A172 (cell line): ENCODE measurements at regions not wholly inside any gene's neighbourhood (a gene's known extent, or its start where the extent isn't known, plus 50 kb on each side); places are given as distances from the start of the nearest gene placed in this dataset.
"Not testable (repeated sequence)": the region's sequence is repeated elsewhere in the genome, so short reads cannot be mapped to it uniquely, and the experiment has no call there.

ENCODE experiments used
- DNase-seq: peaks from one replicate; pipeline ENCODE4 v3.0.0-alpha.2; 2015; ENCODE audit warnings: low spot score

DNA sequence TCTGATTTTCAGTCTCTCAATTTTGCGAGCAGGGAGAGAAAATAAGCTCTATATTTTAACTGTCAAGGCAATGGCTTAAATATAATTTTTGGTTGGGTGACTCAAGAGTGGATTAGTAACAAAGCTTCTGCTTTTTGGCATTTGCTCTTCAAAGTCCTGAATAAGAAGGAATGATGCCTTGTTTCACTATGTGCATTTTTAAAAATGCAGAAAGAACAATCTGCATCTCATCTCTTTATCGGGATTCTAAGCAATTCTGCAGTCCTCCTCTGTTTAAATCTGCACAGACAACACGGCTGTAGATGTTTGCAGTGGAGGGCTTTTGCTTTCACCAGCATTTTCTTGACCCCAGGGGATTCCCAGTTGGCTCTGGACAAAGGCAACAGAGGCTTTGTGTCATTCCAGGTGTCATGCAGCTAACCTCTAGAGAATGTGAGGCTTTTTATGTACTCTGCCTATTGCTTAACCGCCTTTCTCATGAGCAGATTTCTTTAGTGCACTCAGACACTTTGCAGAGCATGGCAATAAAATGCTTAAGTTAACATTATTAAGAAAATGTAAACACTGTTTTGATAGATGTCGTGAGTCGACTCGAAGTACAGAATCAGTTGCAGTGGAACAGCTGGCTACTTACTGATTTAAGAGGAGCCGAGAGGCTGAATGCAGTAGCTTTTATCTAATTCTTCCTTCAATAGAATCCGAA is 783.2 kb upstream of the NEGR1 start:
- no peak for DNase-seq

DNA sequence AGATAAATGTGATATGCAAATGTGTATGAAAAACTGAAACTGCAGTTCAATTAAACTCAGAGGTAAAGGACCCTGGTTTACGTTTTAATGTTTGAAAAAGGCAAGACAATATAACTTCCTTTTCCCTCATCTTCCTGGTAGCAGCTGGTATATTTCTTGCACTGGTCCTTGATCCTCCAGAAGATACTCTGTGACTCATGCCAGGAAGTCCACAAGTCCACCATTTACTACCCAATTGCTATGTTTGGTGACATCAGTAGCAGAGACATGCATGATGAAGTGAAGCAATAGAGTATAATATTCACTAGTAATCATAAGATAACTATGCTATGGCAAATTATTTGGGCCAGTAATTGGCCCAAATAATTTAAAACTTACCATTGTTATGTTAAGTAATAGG is 774.5 kb upstream of the NEGR1 start:
- DNase-seq = no peak

DNA sequence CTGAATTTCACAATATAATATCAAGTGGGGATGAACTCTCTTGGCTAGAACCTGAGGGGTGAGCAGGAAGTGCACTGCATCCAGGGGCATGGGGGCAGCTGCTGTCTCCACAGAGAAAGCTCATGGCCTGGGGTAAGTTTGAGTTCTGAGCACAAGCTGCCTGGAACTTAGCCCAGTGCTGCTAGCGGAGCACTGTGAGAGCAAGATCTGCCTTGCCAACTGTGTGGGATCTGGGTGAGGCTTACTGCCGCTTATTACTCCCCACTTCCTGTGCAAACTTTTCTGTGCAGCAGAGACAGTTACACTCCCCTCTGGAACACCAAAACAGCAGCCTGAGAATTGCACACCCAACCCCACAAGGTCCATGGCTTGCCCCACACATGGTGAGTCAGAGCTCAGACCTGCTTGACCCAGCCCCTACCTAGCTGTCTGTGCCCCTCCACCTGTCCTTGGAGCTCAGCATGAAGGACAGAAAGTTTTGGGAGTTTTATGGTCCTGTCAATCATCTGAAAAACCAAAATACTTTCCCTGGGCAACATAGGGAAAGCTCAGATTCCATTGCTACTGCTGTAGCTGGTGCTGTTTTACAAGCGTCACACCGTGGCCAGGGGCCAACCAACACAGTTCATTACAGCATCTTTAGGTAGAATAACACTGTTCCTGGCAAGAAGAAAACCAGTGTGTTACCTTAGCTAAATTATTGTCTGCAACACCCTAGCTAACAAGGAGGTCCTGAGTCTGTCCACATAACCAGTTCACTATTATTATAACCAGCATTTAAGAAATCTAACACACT is 762.1 kb upstream of the NEGR1 start:
- DNase-seq = no peak

DNA sequence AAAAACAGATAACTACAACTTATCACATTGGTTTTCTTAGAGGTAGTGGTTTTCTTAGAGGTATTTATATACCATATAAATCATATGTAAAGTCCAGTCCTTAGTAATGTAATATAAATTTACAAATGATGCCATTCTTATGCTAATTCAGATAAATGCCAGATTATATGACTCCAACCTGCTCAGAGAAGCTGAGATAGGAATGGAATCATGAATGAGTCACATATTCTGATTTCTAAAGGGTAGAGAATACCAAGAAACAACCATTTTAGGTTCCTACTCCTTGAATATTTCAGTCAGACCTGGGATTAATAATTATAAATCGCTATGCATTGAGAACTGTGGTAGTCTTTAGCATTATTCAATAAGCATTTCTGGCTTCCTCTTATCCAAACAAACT is 760.1 kb upstream of the NEGR1 start:
- no peak for DNase-seq

DNA sequence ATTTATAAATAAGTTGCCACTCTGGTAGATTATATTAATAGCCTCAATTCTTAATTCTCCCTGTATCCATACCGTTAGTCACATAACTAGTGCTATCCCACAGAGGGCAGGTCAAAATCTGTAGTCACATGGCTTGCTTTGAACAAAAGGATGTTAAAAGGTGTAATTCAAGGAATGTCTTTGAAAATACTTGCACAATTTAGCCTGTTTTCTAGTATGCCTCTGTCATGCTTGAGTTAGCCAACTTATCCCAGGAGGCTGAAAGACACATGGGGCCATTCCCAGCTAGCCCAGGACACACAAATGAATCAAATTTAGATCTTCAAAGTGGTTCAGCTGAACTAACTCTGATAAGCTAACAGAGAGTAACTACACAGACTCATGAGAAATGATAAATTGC is 758.5 kb upstream of the NEGR1 start:
- no peak for DNase-seq

DNA sequence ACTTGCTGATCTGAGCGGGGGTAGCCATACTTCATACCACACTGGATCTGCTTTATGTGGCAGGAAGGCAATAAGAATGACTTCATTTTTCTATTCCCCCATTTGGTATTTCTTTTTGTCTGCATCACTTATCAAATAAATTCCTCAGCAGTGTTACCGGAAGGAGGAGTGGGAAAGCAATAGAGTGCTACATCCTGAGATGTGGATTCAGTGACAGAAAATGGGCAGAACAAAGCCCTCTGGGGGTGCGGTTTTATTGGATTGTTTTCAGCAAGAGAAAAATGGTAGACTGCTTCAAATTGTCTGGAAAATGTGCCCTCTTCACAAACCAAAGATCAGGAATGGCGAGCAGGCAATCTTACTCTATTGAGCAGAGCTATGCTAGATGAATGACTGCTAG is 751.9 kb upstream of the NEGR1 start:
- DNase-seq = no peak

DNA sequence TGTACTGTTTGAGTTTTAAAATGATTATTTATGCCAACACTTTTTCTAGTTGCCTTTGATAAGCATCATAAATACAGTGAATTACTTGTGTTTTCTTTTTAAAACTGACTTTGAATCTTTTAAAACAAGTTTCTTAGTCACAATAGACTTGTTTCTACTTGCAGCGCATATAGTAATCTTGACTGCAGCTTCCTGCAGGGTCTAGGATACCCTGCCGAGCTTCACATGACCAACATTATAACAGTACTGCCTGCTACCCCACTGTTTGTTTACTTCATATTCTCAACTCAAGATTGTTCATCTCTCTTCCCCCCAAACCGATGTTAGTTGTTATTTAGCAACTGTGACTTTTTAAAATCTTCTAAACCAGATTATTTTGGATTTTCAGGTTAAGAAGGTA is 751.3 kb upstream of the NEGR1 start:
- DNase-seq = no peak

DNA sequence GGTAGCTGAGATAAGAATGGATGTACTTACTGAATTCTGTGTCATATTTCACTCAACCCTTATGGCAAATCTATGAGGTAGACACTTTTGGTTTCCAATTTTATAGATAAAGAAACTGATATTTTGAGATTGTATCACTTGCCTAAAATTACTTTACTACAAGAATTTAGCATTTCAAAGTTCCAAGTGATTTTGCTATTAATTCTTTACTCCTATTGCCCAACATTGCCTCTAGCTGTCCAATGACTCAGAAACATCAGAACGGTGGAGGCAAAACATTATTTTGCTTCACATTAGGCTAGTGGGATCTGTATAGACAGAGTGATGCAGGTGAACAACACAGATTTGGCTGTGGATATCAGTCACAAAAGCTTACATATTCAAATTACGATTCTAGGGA is 747.2 kb upstream of the NEGR1 start:
- DNase-seq = no peak

DNA sequence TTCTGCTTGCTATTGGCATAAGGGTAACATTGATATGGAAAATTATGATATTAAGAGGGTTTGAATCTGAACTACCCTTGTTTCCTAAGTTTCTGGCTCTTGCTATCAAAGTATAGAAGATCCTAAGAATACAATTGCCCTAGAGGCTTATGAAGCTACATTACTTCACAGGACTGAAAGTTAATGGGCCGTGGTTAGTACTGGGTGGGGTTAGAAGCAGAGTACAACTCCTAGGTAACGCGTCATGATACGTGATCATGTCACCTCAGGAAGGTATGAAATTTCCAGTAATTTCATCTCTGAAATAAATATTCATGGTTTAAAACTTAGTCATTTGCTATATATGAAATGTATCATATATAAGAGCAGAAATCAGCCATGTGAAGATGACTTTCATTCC is 743.8 kb upstream of the NEGR1 start:
- DNase-seq = no peak

DNA sequence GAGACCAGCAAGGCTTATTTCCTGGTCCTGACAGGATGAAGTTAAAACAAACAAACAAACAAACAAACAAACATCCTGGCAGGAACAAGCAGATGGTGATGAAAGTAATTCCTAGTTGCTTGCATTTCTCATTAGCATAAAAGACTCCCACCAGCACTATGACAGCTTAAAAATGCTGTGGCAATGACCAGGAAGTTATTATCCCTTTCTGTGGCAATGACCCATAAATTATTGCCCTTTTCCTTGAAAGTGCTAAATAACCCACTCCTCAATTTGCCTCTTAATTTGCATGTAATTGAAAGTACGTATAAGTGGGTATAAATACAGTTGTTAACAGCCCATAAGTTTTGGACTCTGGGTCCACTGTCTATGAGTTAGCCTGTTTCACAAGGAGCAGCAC is 727.6 kb upstream of the NEGR1 start:
- DNase-seq = no peak

DNA sequence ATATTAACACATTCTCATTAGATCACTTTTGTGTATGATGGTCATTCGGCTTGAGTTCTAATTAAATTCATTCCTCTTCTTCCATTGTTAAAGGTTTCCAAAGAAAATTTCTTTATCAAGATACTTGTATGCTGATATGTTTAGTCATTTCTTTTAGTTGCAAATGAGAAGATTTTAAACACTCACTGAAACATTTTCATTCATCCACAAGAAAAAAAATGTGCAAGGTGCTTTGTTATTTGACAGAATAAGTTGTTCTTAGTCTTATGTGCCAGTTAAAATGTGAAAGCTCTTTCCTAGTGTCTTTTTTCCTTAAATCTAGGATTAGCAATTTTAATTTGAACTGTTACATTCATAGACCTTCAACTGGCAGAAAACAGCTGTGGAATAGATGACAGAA is 727.0 kb upstream of the NEGR1 start:
- DNase-seq = no peak

DNA sequence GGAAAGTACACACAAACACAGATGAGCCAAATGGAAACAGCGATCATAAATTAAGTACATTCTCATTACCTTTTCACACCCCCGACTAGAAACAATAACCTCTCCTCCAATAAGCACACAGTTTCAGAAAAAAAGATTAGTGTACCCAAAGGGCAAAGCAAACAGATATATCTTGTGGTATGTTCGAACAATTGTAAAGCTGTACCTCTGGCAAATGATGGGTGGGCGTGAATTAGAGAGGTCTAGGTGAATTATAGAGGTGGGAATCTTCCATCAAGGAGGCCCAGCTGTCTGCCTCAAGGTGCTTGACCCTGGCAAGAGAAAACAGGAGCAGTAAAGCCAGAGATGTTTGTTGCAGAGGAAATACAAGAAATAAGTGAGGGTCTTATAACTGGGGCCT is 715.3 kb upstream of the NEGR1 start:
- no peak for DNase-seq

DNA sequence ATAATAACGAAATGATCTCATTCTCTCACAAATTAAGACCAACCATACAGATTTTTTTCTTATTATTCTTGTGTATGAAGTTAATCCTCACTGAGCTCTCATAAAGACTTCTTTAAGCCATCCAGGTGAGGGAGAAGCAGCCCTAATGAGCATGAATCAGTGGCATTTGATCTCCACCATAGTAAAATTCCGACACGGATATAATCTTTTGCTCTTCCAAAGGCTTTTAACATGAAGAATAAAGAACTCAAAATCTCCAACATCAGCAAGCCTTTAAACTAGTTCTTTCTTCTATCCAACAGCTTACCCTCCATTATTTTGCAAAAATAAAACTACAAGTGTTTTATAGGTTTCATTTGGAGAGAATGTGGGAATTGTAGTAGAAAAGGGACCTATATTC is 714.7 kb upstream of the NEGR1 start:
- DNase-seq = no peak

DNA sequence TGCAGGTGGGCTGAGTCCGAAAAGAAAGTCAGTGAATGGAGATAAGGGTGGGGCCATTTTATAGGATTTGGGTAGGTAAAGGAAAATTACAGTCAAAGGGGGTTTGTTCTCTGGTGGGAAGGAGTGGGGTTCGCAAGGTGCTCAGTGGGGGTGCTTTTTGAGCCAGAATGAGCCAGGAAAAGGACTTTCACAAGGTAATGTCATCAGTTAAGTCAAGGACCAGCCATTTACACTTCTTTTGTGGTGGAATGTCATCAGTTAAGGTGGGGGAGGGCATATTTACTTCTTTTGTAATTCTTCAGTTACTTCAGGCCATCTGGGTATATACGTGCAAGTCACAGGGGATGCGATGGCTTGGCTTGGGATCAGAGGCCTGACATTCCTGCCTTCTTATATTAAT is 705.5 kb upstream of the NEGR1 start:
- DNase-seq = not testable (repeated sequence)

DNA sequence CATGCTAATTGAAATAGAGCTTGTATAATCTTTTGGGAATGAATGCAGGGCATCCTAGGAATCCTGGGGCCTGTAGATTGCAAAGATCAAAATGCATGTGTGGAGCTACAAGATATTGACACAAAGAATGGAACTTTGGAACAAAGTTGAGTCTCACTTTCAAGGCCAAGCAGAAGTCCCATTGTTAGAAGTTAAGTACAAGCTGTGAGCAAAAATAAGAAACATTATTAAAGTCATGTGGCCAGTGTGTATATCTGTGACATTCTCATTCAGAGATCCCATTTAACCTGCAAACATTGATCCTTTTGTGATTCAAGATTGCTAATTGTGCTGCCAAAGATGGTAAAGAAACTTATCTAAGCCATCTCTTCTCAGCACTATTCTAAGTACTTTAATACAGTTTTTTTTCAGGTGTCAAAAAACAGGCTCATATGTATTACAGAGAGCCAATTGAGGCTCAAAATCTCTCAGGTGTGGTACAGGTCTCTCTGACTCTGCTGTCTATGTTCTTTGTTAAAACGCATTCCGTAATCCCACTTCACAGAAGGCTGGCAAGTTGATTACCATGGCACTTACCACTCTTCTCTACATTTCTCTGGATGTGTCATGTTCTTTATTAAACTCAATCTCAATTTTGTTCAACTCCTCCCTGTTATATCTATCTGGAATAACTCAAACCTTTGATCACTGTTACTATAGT is 704.4 kb upstream of the NEGR1 start:
- DNase-seq = no peak

DNA sequence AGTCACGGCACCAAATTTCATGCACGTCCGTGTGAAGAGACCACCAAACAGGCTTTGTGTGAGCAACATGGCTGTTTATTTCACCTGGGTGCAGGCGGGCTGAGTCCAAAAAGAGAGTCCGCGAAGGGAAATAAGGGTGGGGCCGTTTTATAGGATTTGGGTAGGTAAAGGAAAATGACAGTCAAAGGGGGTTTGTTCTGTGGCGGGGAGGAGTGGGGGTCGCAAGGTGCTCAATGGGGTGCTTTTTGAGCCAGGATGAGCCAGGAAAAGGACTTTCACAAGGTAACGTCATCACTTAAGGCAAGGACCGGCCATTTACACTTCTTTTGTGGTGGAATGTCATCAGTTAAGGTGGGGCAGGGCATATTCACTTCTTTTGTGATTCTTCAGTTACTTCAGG is 702.7 kb upstream of the NEGR1 start:
- not testable (repeated sequence) for DNase-seq

DNA sequence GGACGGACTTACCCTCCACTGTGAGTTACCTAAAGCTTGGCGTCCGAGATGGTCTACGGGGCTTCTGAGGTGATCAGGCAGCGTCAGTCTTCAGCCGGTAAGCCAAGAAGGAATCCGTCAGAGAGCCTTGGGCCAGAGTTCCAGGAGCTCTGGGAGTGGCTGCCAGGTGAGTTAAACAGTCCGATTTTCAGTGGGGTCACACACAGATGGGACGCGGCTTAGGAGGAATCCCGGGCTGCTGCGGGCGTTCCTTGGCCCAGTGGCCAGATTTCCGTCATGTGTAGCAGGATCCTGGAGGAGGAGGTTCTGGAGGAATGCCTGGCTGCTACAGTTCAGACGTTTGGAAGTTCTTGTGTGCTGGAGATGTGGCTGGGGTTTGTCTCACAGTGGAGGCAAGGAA is 700.7 kb upstream of the NEGR1 start:
- DNase-seq = not testable (repeated sequence)

DNA sequence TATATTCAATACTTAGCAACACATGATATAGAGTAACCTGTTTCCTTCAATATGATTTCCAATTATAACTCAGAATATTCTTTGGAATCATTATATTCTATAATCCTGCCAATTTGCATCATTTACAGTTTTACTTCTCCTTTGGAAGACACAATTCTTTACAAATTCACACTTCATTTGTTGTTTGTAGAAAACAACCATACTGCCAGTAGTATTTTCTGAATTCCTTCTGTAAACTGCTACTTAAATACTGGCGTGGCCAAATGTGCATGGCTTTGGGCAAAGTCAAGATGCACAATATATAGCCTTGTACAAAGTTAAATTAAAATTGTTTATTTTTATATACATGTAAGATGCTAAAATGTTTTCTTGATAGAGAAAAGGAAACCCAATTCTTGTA is 687.1 kb upstream of the NEGR1 start:
- no peak for DNase-seq

DNA sequence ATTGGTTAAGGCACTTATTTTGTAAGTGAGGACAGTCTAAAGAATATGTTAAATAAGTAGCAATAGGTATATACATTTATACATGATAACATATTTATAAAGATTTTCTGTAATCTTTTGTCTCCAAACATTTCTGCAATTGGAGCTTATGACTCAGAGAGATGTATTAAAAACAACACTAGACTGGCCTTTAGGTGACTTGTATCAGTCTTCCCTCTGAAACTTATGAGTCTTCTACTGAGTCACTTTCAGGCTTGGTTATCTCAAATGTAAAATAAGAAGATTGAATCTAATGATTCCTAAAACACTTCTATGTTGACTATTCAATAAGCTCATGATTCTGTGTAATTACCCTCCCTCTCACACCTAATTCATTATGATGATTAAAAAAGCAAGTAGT is 672.6 kb upstream of the NEGR1 start:
- no peak for DNase-seq

DNA sequence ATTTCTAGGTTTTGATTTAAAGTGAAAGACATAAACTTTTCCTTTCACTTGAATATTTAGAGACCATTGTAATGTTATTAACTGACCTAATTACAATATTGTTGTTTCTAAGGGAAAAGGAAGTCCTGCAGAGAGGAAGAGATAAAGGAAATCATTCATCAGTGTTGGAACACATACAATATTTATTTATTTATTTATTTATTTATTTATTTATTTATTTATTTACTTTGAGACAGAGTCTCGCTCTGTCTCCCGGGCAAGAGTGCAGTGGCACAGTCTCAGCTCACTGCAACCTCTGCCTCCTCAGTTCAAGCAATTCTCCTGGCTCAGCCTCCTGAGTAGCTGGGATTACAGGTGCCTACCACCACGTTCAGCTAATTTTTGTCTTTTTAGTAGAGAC is 668.6 kb upstream of the NEGR1 start:
- not testable (repeated sequence) for DNase-seq

DNA sequence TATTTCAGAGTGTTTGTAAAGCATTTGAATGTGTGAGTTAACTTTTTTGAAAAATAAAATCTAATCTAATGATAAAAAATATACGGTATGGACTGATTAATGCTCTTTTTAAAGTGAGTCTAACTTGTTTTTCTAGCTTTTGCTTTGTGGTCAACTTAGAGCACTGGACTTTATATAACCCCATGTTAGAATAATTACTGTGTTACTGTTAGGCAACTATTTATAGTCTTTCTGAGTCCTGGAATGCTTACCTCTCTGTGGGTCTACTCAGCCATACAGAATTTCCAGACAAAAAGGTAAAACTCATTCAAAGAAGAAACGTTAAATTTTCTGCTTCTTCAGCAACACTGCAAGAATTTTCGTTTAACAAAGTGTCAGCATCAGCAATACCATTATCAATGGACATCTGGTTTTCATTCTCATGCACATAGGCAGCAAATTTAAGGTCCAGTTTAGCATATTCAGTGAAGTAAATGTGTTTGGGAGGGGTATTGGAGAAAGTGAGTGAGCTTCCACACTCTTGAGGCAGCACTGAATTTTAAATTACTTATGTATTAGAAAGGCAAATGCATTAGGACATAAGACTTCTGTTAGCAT is 664.7 kb upstream of the NEGR1 start:
- no peak for DNase-seq

DNA sequence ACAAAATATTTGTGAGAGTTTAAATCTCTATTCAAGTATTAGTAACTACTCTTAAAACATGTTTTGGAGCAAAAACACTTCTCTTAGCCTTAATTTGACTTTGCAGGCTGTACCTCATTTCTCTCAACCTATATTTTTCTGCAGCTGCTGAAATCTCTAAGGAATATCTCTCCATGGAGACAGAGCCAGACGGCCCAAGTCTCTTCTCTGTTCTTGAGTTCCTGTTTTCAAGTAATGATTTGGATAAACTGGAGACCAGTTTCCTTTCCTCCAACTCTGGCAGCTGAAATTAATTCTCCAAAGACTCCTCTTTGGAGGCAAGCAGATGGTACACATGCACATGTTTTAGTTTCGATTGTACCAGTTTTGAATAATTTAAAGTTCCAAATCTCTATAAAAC is 659.7 kb upstream of the NEGR1 start:
- DNase-seq = no peak

DNA sequence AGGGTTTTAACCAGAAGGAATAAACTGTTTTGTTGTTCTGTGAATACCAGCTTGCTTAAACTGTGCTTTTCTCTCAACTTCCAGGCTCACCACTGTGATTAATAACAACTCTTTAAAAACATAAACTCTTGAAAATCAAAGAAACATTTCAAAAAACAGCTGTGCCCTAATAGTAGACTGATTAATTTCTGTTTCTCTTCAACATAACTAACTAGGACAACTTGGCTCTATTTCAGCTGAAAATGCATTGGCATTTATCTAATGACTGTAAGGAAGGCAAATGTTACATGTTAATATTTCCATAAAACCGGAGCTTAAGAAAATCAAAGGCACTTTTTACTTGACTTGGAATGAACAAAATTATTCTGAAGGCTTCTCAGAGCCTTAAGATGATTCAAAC is 656.1 kb upstream of the NEGR1 start:
- no peak for DNase-seq
